GM19452 (cell line): ENCODE measurements at regions not wholly inside any gene's neighbourhood (a gene's known extent, or its start where the extent isn't known, plus 50 kb on each side); places are given as distances from the start of the nearest gene placed in this dataset.

Experiments
- ATAC-seq: cut with Tn5 transposase; IDR thresholded peaks from one replicate; pipeline ENCODE4 v1.9.1; 2021; ENCODE audit not compliant: unreplicated experiment

- ATAC-seq: no peak
Measured at GRCh38 chr2:18467749-18468360, 92.6 kb downstream of the RDH14 start.

GRCh38 chr2:18465979-18466378 is 94.5 kb downstream of the RDH14 start:
- ATAC-seq: no peak

GRCh38 chr2:18464913-18465312 is 95.5 kb downstream of the RDH14 start:
- no peak for ATAC-seq

GRCh38 chr2:18456026-18456425 is 104.4 kb downstream of the RDH14 start:
- no peak for ATAC-seq

GRCh38 chr2:18455236-18455862 is 105.1 kb downstream of the RDH14 start:
- no peak for ATAC-seq

- ATAC-seq: no peak
Measured at GRCh38 chr2:18454692-18455235, 105.7 kb downstream of the RDH14 start.

GRCh38 chr2:18446715-18447114 is 113.7 kb downstream of the RDH14 start:
- ATAC-seq: no peak

GRCh38 chr2:18445433-18446320 is 114.8 kb downstream of the RDH14 start:
- no peak for ATAC-seq

- ATAC-seq: no peak
Measured at GRCh38 chr2:18444806-18445205, 115.6 kb downstream of the RDH14 start.

GRCh38 chr2:18441583-18441982 is 118.9 kb downstream of the RDH14 start:
- ATAC-seq: no peak

GRCh38 chr2:18440777-18441176 is 119.7 kb downstream of the RDH14 start:
- ATAC-seq: no peak

- no peak for ATAC-seq
Measured at GRCh38 chr2:18440141-18440661, 120.3 kb downstream of the RDH14 start.

GRCh38 chr2:18439716-18440115 is 120.7 kb downstream of the RDH14 start:
- ATAC-seq: no peak

- no peak for ATAC-seq
Measured at GRCh38 chr2:18437909-18438308, 122.5 kb downstream of the RDH14 start.

- ATAC-seq: no peak
Measured at GRCh38 chr2:18436503-18437005, 123.9 kb downstream of the RDH14 start.

- ATAC-seq: no peak
Measured at GRCh38 chr2:18435426-18436037, 124.9 kb downstream of the RDH14 start.

- no peak for ATAC-seq
Measured at GRCh38 chr2:18433872-18434271, 126.6 kb downstream of the RDH14 start.

GRCh38 chr2:18432999-18433398 is 127.5 kb downstream of the RDH14 start:
- no peak for ATAC-seq

- ATAC-seq: no peak
Measured at GRCh38 chr2:18430996-18431748, 129.3 kb downstream of the RDH14 start.

GRCh38 chr2:18428516-18428915 is 131.9 kb downstream of the RDH14 start:
- ATAC-seq: no peak
